ENCODE measurements at regions not wholly inside any gene's neighbourhood (a gene's known extent, or its start where the extent isn't known, plus 50 kb on each side); places are given as distances from the start of the nearest gene placed in this dataset.
"Not testable (repeated sequence)": the region's sequence is repeated elsewhere in the genome, so short reads cannot be mapped to it uniquely, and the experiment has no call there.

GRCh38 chr3:66863205-66864111 is 134.6 kb upstream of the KBTBD8 start:
- no peak for DNase-seq

GRCh38 chr3:66884659-66885058 is 113.4 kb upstream of the KBTBD8 start:
- DNase-seq = no peak

- no peak for DNase-seq
Measured at GRCh38 chr3:66885326-66886000, 112.6 kb upstream of the KBTBD8 start.

GRCh38 chr3:66889750-66890494 is 108.2 kb upstream of the KBTBD8 start:
- DNase-seq = no peak

GRCh38 chr3:66898155-66898554 is 100.0 kb upstream of the KBTBD8 start:
- no peak for DNase-seq

GRCh38 chr3:66904336-66904735 is 93.8 kb upstream of the KBTBD8 start:
- DNase-seq = no peak

GRCh38 chr3:66904831-66905493 is 93.1 kb upstream of the KBTBD8 start:
- DNase-seq = no peak

GRCh38 chr3:66907136-66907535 is 91.0 kb upstream of the KBTBD8 start:
- DNase-seq = no peak

- no peak for DNase-seq
Measured at GRCh38 chr3:66910266-66911055, 87.6 kb upstream of the KBTBD8 start.

- no peak for DNase-seq
Measured at GRCh38 chr3:66912306-66912705, 85.8 kb upstream of the KBTBD8 start.

- no peak for DNase-seq
Measured at GRCh38 chr3:66922058-66922457, 76.0 kb upstream of the KBTBD8 start.

GRCh38 chr3:66923969-66924368 is 74.1 kb upstream of the KBTBD8 start:
- no peak for DNase-seq

- DNase-seq = no peak
Measured at GRCh38 chr3:66928252-66928651, 69.9 kb upstream of the KBTBD8 start.

GRCh38 chr3:66931291-66931690 is 66.8 kb upstream of the KBTBD8 start:
- no peak for DNase-seq

GRCh38 chr3:66931699-66932098 is 66.4 kb upstream of the KBTBD8 start:
- DNase-seq = no peak

GRCh38 chr3:66933233-66933632 is 64.9 kb upstream of the KBTBD8 start:
- DNase-seq = no peak

GRCh38 chr3:66934041-66934440 is 64.1 kb upstream of the KBTBD8 start:
- DNase-seq = no peak

GRCh38 chr3:66934725-66935124 is 63.4 kb upstream of the KBTBD8 start:
- DNase-seq = no peak

- not testable (repeated sequence) for DNase-seq
Measured at GRCh38 chr3:66937041-66937440, 61.1 kb upstream of the KBTBD8 start.

GRCh38 chr3:66938338-66938963 is 59.7 kb upstream of the KBTBD8 start:
- DNase-seq = peak in 1 of 2 donors; percentile 26

GRCh38 chr3:66948041-66948440 is 50.1 kb upstream of the KBTBD8 start:
- no peak for DNase-seq
